Right atrium auricular region (tissue), 2 donors: ENCODE measurements at regions not wholly inside any gene's neighbourhood (a gene's known extent, or its start where the extent isn't known, plus 50 kb on each side); places are given as distances from the start of the nearest gene placed in this dataset.
A peak's percentile ranks its signal among the peaks of the same experiment; 100 is the strongest.

ENCODE experiments used
- DNase-seq: peaks from one replicate; pipeline ENCODE4 v3.0.0-alpha.2; 2019; ENCODE audit warnings: low spot score
- H3K27ac ChIP-seq, 2 donors: fragments of 200-600 bp; sonication (generic); 1 replicate in 1 of 2; 2 replicates in 1 of 2; pipeline ENCODE4 v1.5.1; 2016 to 2019
- H3K27me3 ChIP-seq, 2 donors: fragments of 200-600 bp; sonication (generic); one replicate each; pipeline versions ENCODE4 v1.5.1 to v1.6.0; 2017 to 2019
- H3K36me3 ChIP-seq: fragments of 200-600 bp; sonication (generic); one replicate; pipeline ENCODE4 v1.5.1; 2016
- H3K4me1 ChIP-seq, 2 donors: fragments of 200-600 bp; sonication (generic); one replicate each; pipeline versions ENCODE4 v1.5.1 to v1.6.0; 2017 to 2019
- H3K4me3 ChIP-seq, 2 donors: fragments of 200-600 bp; sonication (generic); 1 replicate in 1 of 2; 2 replicates in 1 of 2; pipeline ENCODE4 v1.5.1; 2017 to 2019; ENCODE audit warnings: mild to moderate bottlenecking in 1 of 2, moderate library complexity in 1 of 2
- H3K9me3 ChIP-seq, 2 donors: fragments of 200-600 bp; sonication (generic); one replicate each; pipeline ENCODE4 v1.5.1; 2019
- CTCF ChIP-seq, 2 donors: fragments of 200-600 bp; sonication (generic); IDR thresholded peaks; one replicate each; pipeline ENCODE4 v1.5.1; 2019; ENCODE audit warnings: antibody characterized with exemption in 2 of 2

- H3K4me3 ChIP-seq = no peak overlapping the region
- no peak for TF ChIP-seq CTCF (IDR thresholded peaks at IDR 0.05)
- no peak overlapping the region for H3K27ac ChIP-seq
- H3K27me3 ChIP-seq = no peaks in the 10 kb centered on the region
- H3K9me3 ChIP-seq = no peaks in the 10 kb centered on the region
- no peaks in the 10 kb centered on the region for H3K36me3 ChIP-seq
- no peaks in the 10 kb centered on the region for H3K4me1 ChIP-seq
- DNase-seq = no peak
These were observed 86.8 kb upstream of the LANCL2 start for GRCh38 chr7:55278321-55278720.

DNA sequence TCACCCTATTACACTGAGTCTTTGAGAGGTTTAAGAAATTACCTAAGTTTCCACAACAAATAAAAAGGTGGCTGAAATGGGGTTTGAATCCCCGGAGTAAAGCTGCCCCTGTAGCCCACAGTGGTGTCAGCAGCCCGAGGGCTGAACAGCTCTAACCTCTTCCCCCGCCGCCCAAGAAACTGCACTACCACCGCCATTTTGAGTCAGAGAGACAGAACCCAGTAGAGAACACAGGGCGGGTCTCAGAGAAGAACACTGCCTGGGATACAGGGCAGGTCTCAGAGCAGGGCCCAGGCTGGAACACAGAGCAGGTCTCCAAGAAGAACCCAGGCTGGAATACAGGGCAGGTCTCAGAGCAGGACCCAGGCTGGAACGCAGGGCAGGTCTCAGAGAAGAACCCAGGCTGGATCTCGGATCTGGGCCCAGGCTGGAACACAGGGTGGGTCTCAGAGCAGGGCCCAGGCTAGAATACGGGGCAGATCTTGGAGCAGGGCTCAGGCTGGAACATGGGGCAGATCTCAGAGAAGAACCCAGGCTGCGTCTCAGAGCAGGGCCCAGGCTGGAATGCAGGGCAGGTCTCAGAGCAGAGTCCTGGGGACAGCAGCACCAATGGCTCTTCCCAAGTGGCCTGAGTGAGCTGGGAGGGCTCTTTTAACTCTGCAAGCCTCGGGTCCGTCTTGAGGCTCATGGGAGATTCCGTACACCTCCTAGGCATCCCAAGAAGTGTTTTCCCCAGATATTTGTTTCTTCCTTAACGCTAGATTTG is 85.9 kb upstream of the LANCL2 start:
- Histone ChIP-seq H3K27ac (no peak overlapping the region), H3K4me3 (no peak overlapping the region), H3K36me3 (no peaks in the 10 kb centered on the region), H3K4me1 (no peaks in the 10 kb centered on the region), H3K27me3 (no peaks in the 10 kb centered on the region), H3K9me3 (no peaks in the 10 kb centered on the region)
- TF ChIP-seq CTCF (IDR thresholded peaks at IDR 0.05) = no peak
- DNase-seq = no peak

GRCh38 chr7:55280031-55280454 is 85.1 kb upstream of the LANCL2 start:
- no peaks in the 10 kb centered on the region for H3K4me1 ChIP-seq
- no peak overlapping the region for H3K27ac ChIP-seq
- no peaks in the 10 kb centered on the region for H3K27me3 ChIP-seq
- peak; percentile 31 to 72 for TF ChIP-seq CTCF (IDR thresholded peaks at IDR 0.05)
- no peak overlapping the region for H3K4me3 ChIP-seq
- H3K9me3 ChIP-seq = no peaks in the 10 kb centered on the region
- no peaks in the 10 kb centered on the region for H3K36me3 ChIP-seq
- no peak for DNase-seq

GRCh38 chr7:55285665-55286064 is 79.5 kb upstream of the LANCL2 start:
- no peaks in the 10 kb centered on the region for H3K4me1 ChIP-seq
- TF ChIP-seq CTCF (IDR thresholded peaks at IDR 0.05) = no peak
- H3K4me3 ChIP-seq = no peak overlapping the region
- H3K27ac ChIP-seq = no peak overlapping the region
- no peak for DNase-seq
- H3K36me3 ChIP-seq = no peaks in the 10 kb centered on the region
- no peaks in the 10 kb centered on the region for H3K27me3 ChIP-seq
- H3K9me3 ChIP-seq = no peaks in the 10 kb centered on the region

DNA sequence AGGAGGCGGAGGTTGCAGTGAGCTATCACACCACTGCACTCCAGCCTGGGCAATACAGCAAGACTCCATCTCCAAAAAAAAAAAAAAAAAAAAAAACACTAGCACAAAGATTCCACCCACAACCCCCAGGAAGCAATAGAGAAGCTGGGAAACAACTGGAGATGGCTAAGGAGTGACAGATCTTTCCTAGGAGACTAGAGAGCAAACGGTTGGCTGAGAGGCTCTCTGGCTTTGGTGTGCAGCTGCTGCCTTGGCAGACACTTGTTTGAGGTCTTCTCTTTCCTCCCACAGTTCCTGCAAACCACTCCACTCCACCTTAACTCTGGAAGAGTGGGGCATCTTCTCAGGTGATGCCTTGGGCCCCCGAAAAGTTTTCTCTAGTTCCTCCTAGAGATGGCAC is 78.5 kb upstream of the LANCL2 start:
- Histone ChIP-seq H3K4me3 (no peak overlapping the region), H3K9me3 (no peaks in the 10 kb centered on the region), H3K4me1 (no peaks in the 10 kb centered on the region), H3K36me3 (no peaks in the 10 kb centered on the region), H3K27me3 (no peaks in the 10 kb centered on the region), H3K27ac (no peak overlapping the region)
- no peak for DNase-seq
- TF ChIP-seq CTCF (IDR thresholded peaks at IDR 0.05) = no peak
